Chondrocyte (in vitro differentiated cells): ENCODE measurements at regions not wholly inside any gene's neighbourhood (a gene's known extent, or its start where the extent isn't known, plus 50 kb on each side); places are given as distances from the start of the nearest gene placed in this dataset.

Experiments used
- DNase-seq: peaks from one replicate; pipeline ENCODE4 v3.0.0; 2021; ENCODE audit warnings: mixed read lengths, low spot score
- H3K27ac Mint-ChIP-seq: one replicate; pipeline ENCODE4 v1.8.0; 2021; ENCODE audit warnings: mild to moderate bottlenecking, moderate library complexity, mixed read lengths; ENCODE audit not compliant: unreplicated experiment
- H3K27me3 Mint-ChIP-seq: 2 replicates; pipeline ENCODE4 v1.8.0; 2021; ENCODE audit warnings: low read depth, mixed read lengths
- H3K36me3 Mint-ChIP-seq: 2 replicates; pipeline ENCODE4 v1.8.0; 2021; ENCODE audit warnings: low read depth, mixed read lengths
- H3K4me1 Mint-ChIP-seq: 2 replicates; pipeline ENCODE4 v1.8.0; 2021; ENCODE audit warnings: low read depth, mild to moderate bottlenecking, mixed read lengths
- H3K4me3 Mint-ChIP-seq: one replicate; pipeline ENCODE4 v1.8.0; 2021; ENCODE audit warnings: mild to moderate bottlenecking, moderate library complexity, mixed read lengths; ENCODE audit not compliant: unreplicated experiment
- H3K9me3 Mint-ChIP-seq: 2 replicates; pipeline ENCODE4 v1.8.0; 2021; ENCODE audit warnings: low read depth, mixed read lengths
- CTCF ChIP-seq: fragments of 200-600 bp; sonication (generic); IDR thresholded peaks from 2 replicates; pipeline ENCODE4 v1.5.0; 2021; ENCODE audit warnings: antibody characterized with exemption, mild to moderate bottlenecking, moderate library complexity

- H3K9me3 Mint-ChIP-seq, result no peaks in the 10 kb centered on the region
- no peaks in the 10 kb centered on the region for H3K27me3 Mint-ChIP-seq
- no peak overlapping the region for H3K27ac Mint-ChIP-seq
- no peak for TF ChIP-seq CTCF
- no peak for DNase-seq
- H3K36me3 Mint-ChIP-seq, result no peaks in the 10 kb centered on the region
- no peak overlapping the region for H3K4me3 Mint-ChIP-seq
- no peaks in the 10 kb centered on the region for H3K4me1 Mint-ChIP-seq
These were observed 271.9 kb downstream of the SLC16A7 start for GRCh38 chr12:59867689-59868088.

DNA sequence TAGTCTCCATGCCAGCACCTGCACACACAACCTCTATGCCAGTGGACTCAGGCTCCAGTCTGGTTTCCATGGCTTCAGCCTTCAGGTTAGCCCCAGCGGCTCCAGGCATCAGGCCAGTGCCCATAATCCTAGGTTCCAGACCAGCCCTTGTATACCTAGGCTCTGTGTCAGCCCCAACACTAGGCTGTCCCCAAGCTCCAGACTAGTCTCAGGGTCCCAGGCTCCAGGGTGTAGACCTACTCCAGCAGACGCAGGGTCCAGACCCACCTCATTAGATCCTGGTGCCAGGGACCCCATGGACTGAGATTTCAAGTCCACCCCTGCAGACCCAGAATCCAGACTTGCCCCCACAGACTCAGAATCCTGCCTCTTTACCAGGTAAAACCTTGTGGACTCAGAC, 275.9 kb downstream of the SLC16A7 start:
- H3K27me3 Mint-ChIP-seq, result no peaks in the 10 kb centered on the region
- peak; percentile 60 for DNase-seq
- H3K4me3 Mint-ChIP-seq, result no peak overlapping the region
- peaks cover 2% of the 10 kb centered on the region for H3K9me3 Mint-ChIP-seq
- no peak for TF ChIP-seq CTCF
- no peak overlapping the region for H3K27ac Mint-ChIP-seq
- no peaks in the 10 kb centered on the region for H3K4me1 Mint-ChIP-seq
- no peaks in the 10 kb centered on the region for H3K36me3 Mint-ChIP-seq

- Mint-ChIP-seq H3K9me3 (peaks cover 2% of the 10 kb centered on the region), H3K27me3 (no peaks in the 10 kb centered on the region), H3K27ac (no peak overlapping the region), H3K4me3 (no peak overlapping the region), H3K36me3 (no peaks in the 10 kb centered on the region), H3K4me1 (no peaks in the 10 kb centered on the region)
- no peak for DNase-seq
- TF ChIP-seq CTCF, result no peak
These were observed 277.3 kb downstream of the SLC16A7 start for GRCh38 chr12:59873136-59873535.

- H3K9me3 Mint-ChIP-seq, result peaks cover 2% of the 10 kb centered on the region
- H3K27me3 Mint-ChIP-seq, result no peaks in the 10 kb centered on the region
- no peak for DNase-seq
- no peak overlapping the region for H3K4me3 Mint-ChIP-seq
- no peak overlapping the region for H3K27ac Mint-ChIP-seq
- no peak for TF ChIP-seq CTCF
- no peaks in the 10 kb centered on the region for H3K36me3 Mint-ChIP-seq
- H3K4me1 Mint-ChIP-seq, result peaks cover 4% of the 10 kb centered on the region
These were observed 279.0 kb downstream of the SLC16A7 start for GRCh38 chr12:59874781-59875180.

- no peaks in the 10 kb centered on the region for H3K27me3 Mint-ChIP-seq
- no peak for DNase-seq
- no peaks in the 10 kb centered on the region for H3K36me3 Mint-ChIP-seq
- H3K4me3 Mint-ChIP-seq, result no peak overlapping the region
- H3K9me3 Mint-ChIP-seq, result no peaks in the 10 kb centered on the region
- no peak overlapping the region for H3K27ac Mint-ChIP-seq
- peaks cover 3% of the 10 kb centered on the region for H3K4me1 Mint-ChIP-seq
- no peak for TF ChIP-seq CTCF
These were observed 290.4 kb downstream of the SLC16A7 start for GRCh38 chr12:59886131-59886733.
